Epithelial cell of esophagus (primary cell): ENCODE measurements at regions not wholly inside any gene's neighbourhood (a gene's known extent, or its start where the extent isn't known, plus 50 kb on each side); places are given as distances from the start of the nearest gene placed in this dataset.

ENCODE experiments used
- DNase-seq: peaks from one replicate; pipeline ENCODE4 v3.0.0; 2010; ENCODE audit warnings: low read depth
- H3K4me3 ChIP-seq: 2 replicates; pipeline ENCODE4 v1.5.1; 2011; ENCODE audit warnings: mild to moderate bottlenecking, low read length, control low read depth
- CTCF ChIP-seq: IDR thresholded peaks from 2 replicates; pipeline ENCODE4 v1.5.1; 2011; ENCODE audit warnings: low read depth, mild to moderate bottlenecking, low read length, control low read depth, inconsistent platforms; ENCODE audit not compliant: insufficient read depth; ENCODE audit errors: missing control alignments

- DNase-seq = no peak
- H3K4me3 ChIP-seq = no peak overlapping the region
- TF ChIP-seq CTCF = no peak
Measured at GRCh38 chr2:122209377-122209776, 453.9 kb downstream of the TSN start.

DNA sequence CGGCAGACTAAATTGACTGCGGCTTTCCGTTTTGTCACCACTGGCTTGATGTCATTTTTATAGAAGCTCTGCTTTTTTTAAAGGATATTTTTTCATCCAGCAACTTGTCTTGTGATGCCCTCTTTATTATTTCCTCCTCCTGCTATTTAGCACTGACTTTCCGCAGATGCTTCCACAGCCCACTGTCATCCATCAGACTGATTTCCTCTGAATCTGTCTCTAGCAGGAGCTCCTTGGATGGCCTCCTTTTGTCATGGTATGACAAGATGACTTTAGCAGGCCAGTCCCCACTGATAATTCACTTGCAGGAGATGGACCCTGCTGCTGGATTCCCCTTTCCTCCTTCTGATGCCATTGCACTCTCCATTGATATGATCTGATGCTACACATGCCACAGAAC lies 454.6 kb downstream of the TSN start:
- TF ChIP-seq CTCF = no peak
- H3K4me3 ChIP-seq = no peak overlapping the region
- DNase-seq = no peak

GRCh38 chr2:122210898-122211856 lies 455.7 kb downstream of the TSN start:
- no peak for TF ChIP-seq CTCF
- H3K4me3 ChIP-seq = no peak overlapping the region
- DNase-seq = no peak

DNA sequence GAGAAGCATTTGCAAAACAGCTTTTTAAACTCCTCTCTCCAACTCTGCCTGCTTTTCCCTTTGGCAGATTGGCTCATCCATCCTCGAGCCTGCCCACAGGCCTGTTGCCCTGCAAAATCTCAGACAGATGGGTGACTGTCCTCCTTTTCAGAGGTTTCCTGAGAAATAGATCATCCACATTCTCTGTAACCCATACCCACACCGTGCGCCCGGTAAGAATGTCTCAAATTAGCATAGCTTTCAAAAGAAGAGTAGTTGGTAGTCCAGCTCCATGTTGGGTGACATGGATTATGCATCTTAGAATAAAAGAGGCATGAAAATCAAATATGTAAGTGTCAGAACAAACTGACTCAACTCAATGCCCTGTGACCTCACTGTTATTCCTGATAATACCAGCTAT lies 457.9 kb downstream of the TSN start:
- no peak overlapping the region for H3K4me3 ChIP-seq
- no peak for DNase-seq

GRCh38 chr2:122216071-122216470 lies 460.6 kb downstream of the TSN start:
- H3K4me3 ChIP-seq = no peak overlapping the region
- DNase-seq = no peak
- no peak for TF ChIP-seq CTCF

More for the DNA sequence above, 457.9 kb downstream of the TSN start:
- no peak for TF ChIP-seq CTCF

DNA sequence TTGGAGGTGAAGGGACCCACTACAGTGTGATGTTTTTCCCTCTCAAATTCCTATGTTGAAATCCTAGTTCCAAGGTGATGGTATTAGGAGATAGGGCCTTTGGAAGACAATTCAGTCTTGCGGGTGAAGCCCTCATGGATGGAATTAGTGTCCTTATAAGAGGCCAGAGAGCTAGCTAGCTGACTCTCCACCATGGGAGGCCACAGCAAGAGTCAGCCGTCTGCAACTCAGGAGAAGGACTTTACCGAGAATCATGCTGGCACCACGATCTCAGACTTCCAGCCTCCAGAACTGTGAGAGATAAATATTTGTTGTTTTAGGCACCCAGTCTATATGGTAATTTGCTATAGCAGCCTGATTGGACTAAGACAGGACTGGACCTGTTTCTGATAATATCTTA lies 461.4 kb downstream of the TSN start:
- no peak overlapping the region for H3K4me3 ChIP-seq
- no peak for DNase-seq
- TF ChIP-seq CTCF = no peak

- DNase-seq = no peak
- TF ChIP-seq CTCF = no peak
- H3K4me3 ChIP-seq = no peak overlapping the region
Measured at GRCh38 chr2:122218596-122218995, 463.1 kb downstream of the TSN start.
